ENCODE measurements at regions not wholly inside any gene's neighbourhood (a gene's known extent, or its start where the extent isn't known, plus 50 kb on each side); places are given as distances from the start of the nearest gene placed in this dataset.
A peak's percentile ranks its signal among the peaks of the same experiment; 100 is the strongest.

DNA sequence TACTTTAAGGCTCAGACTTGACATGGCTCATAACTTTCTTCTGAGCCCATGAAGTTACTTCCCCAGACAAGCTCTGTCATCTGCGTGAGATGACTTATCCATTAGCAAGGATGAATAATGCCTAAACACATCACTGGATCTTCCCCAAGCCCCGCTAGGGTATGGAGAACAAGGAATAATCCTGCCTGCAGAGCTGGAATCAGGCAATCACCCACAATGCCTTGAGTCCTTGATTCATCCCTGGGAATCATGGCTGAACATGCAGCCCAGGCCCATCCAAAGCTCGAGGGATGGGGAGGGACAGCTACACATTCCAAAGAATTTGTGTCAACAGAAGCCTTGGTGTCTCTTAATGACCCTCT, 131.7 kb downstream of the PSMG1 start:
- Histone ChIP-seq H3K9ac (ENCODE audit: insufficient read length) (no peak overlapping the region), H3K4me3 (no peak overlapping the region), H3K36me3 (ENCODE audit: insufficient read depth, low read length) (no peaks in the 10 kb centered on the region), H3K27ac (no peak overlapping the region), H3K9me3 (ENCODE audit: low read depth, low read length) (no peaks in the 10 kb centered on the region; the same call in 1 of the 2 replicates)
- no peak for TF ChIP-seq POLR2AphosphoS5 (IDR thresholded peaks at IDR 0.05; ENCODE audit: borderline replicate concordance, low read depth, low read length)
- TF ChIP-seq EZH2 (IDR thresholded peaks at IDR 0.05) = no peak
- TF ChIP-seq FOXP2 (optimal IDR thresholded peaks at IDR 0.05; ENCODE audit: control extremely low read depth, extremely low read length, insufficient read depth) = no peak
- DNase-seq (ENCODE audit: low read depth, low spot score) = no peak

DNA sequence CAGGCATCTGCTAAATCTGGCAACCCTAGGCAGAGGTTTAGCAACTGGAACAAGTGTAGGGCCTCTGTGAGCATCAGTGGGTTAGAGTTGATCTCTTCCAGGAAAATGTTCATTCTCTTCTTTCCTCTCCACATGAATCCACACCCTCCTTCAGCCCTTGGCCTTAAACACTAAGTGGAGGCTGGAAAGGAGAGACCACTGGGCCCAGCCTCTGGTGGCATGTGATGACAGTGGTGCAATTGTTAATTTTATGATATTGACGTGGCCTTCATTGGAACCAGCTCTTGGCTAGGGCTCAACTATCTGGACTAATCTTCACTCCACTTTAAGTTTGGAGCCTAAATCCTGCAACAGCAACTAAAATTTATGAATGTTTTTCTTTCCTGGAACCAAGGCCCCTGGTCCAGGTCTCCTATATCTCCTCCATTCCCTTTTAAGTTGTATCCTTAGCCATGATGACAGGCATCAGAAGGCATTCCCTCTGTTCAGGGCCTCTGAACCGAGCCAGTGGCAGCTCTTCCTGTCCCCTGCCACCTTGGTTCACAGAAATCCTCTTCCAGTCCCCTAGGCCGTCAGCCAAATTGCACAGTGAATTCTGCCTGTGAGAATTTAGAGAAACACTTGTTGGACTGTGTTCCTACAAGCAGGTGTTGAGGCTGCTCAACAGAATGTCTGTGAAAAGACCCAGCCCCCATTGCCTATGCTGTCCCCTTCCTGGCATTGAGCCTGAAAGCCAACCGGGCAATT, 132.2 kb downstream of the PSMG1 start:
- Histone ChIP-seq H3K27ac (no peak overlapping the region), H3K4me3 (no peak overlapping the region), H3K9me3 (ENCODE audit: low read depth, low read length) (no peaks in the 10 kb centered on the region; the same call in 1 of the 2 replicates), H3K9ac (ENCODE audit: insufficient read length) (no peak overlapping the region), H3K36me3 (ENCODE audit: insufficient read depth, low read length) (no peaks in the 10 kb centered on the region)
- no peak for DNase-seq (ENCODE audit: low read depth, low spot score)
- TF ChIP-seq EZH2 (IDR thresholded peaks at IDR 0.05) = no peak
- no peak for TF ChIP-seq FOXP2 (optimal IDR thresholded peaks at IDR 0.05; ENCODE audit: control extremely low read depth, extremely low read length, insufficient read depth)
- TF ChIP-seq POLR2AphosphoS5 (IDR thresholded peaks at IDR 0.05; ENCODE audit: borderline replicate concordance, low read depth, low read length) = no peak

DNA sequence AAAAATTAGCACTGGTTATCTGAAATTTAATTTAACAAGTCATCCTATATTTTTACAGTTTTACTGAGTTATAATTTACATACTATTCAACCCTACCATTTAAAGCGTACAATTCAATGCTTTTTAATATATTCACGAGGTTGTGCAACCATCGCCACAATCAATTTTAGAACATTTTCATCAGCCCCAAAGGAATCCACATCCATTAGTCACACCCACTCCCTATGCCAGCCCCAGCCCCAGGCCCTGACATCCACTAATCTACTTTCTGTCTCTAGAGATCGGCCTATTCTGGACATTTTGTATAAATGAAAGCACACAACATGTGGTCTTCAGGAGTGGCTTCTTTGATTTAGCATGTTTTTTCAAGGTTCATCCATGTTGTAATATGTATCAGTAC, 134.7 kb downstream of the PSMG1 start:
- Histone ChIP-seq H3K27ac (peak overlapping the region; percentile 86), H3K36me3 (ENCODE audit: insufficient read depth, low read length) (no peaks in the 10 kb centered on the region), H3K4me3 (peak overlapping the region; percentile 48), H3K9ac (ENCODE audit: insufficient read length) (no peak overlapping the region), H3K9me3 (ENCODE audit: low read depth, low read length) (no peaks in the 10 kb centered on the region; the same call in 1 of the 2 replicates)
- DNase-seq (ENCODE audit: low read depth, low spot score) = peak; percentile 90
- no peak for TF ChIP-seq FOXP2 (optimal IDR thresholded peaks at IDR 0.05; ENCODE audit: control extremely low read depth, extremely low read length, insufficient read depth)
- peak; percentile 37; the same call in 1 of the 2 replicates for TF ChIP-seq POLR2AphosphoS5 (IDR thresholded peaks at IDR 0.05; ENCODE audit: borderline replicate concordance, low read depth, low read length)

DNA sequence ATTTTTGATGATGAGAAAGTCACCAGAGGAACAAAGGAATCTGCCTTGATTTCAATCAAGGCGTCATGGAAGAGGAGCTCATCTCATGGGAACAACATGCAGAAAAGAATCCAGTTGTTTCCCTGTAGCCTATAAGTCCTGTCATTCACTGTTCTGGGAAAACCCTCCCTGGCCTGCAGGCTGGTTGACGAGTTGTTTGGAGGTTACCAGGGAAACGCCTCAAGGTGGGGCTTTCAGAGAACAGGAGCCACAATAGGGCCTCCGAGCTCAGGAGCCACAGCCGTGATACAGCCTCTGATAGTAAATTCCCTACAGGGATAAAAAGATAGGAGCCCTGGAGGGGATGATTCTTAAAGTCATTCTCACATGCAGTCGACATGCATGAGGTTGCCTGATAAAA, 135.2 kb downstream of the PSMG1 start:
- Histone ChIP-seq H3K27ac (peak overlapping the region; percentile 86), H3K36me3 (ENCODE audit: insufficient read depth, low read length) (no peaks in the 10 kb centered on the region), H3K9me3 (ENCODE audit: low read depth, low read length) (no peaks in the 10 kb centered on the region; the same call in 1 of the 2 replicates), H3K4me3 (peak overlapping the region; percentile 48), H3K9ac (ENCODE audit: insufficient read length) (no peak overlapping the region)
- TF ChIP-seq POLR2AphosphoS5 (IDR thresholded peaks at IDR 0.05; ENCODE audit: borderline replicate concordance, low read depth, low read length) = no peak
- no peak for TF ChIP-seq EZH2 (IDR thresholded peaks at IDR 0.05)
- TF ChIP-seq FOXP2 (optimal IDR thresholded peaks at IDR 0.05; ENCODE audit: control extremely low read depth, extremely low read length, insufficient read depth) = no peak
- peak; percentile 44 for DNase-seq (ENCODE audit: low read depth, low spot score)

DNA sequence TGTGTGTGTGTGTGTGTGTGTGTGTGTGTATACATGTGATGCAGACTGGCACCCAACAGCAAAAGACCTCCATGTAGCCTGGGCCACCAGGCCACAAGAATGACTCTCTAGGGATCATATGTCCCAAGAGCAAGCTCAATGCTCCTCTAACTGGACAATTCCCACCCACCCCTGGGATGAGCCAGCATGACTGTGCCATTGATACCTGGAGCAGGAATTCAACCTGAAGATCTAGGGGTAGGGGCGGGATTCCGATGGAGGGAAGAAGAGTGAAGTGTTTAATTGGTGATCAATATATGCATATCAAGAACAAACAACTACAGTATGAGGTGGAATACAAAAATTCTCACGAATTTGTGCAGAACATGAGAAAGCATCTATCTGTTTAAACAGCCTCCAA, 136.2 kb downstream of the PSMG1 start:
- H3K4me3 ChIP-seq = no peak overlapping the region
- TF ChIP-seq EZH2 (IDR thresholded peaks at IDR 0.05) (no peak), FOXP2 (optimal IDR thresholded peaks at IDR 0.05; ENCODE audit: control extremely low read depth, extremely low read length, insufficient read depth) (no peak), POLR2AphosphoS5 (IDR thresholded peaks at IDR 0.05; ENCODE audit: borderline replicate concordance, low read depth, low read length) (no peak)
- no peak overlapping the region for H3K27ac ChIP-seq

DNA sequence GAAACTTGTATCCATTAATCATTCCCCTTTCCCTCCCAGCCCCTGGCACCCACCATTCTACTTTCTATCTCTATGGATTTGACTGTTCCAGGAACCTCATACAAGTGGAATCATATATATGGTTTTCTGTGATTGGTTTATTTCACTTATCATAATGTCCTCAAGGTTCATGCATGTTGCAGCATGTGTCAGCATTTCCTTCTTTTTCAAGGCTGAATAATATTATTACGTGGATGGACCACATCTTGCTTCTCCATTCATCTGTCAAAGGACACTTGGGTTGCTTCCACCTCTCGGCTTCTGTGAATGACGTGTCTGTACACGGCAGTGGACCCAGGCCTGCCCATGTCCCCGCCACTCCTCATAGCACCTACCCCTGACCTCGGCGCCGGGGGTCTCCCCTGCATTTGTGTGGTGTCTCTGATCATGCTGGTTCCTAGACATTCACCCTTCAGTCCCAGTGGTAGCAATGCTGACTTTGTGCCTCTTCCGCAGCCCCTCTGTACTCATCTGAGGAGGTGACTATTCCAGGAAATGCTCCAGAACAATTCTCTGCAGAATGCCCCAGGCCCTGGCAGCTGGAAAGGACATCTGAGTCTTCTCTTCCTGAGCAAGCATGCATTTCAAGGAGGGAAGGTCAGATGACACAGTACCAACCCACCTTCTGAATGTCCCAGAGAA, 136.9 kb downstream of the PSMG1 start:
- no peaks in the 10 kb centered on the region for H3K36me3 ChIP-seq (ENCODE audit: insufficient read depth, low read length)
- no peak for TF ChIP-seq EZH2 (IDR thresholded peaks at IDR 0.05)
- no peak for TF ChIP-seq FOXP2 (optimal IDR thresholded peaks at IDR 0.05; ENCODE audit: control extremely low read depth, extremely low read length, insufficient read depth)
- no peak for TF ChIP-seq POLR2AphosphoS5 (IDR thresholded peaks at IDR 0.05; ENCODE audit: borderline replicate concordance, low read depth, low read length)
- H3K4me3 ChIP-seq = no peak overlapping the region
- no peak overlapping the region for H3K27ac ChIP-seq
- DNase-seq (ENCODE audit: low read depth, low spot score) = no peak
- H3K9me3 ChIP-seq (ENCODE audit: low read depth, low read length) = no peaks in the 10 kb centered on the region; the same call in 1 of the 2 replicates
- no peak overlapping the region for H3K9ac ChIP-seq (ENCODE audit: insufficient read length)

More for the DNA sequence above, 136.2 kb downstream of the PSMG1 start:
- Histone ChIP-seq H3K9ac (ENCODE audit: insufficient read length) (no peak overlapping the region), H3K36me3 (ENCODE audit: insufficient read depth, low read length) (no peaks in the 10 kb centered on the region), H3K9me3 (ENCODE audit: low read depth, low read length) (no peaks in the 10 kb centered on the region; the same call in 1 of the 2 replicates)
- DNase-seq (ENCODE audit: low read depth, low spot score) = no peak

DNA sequence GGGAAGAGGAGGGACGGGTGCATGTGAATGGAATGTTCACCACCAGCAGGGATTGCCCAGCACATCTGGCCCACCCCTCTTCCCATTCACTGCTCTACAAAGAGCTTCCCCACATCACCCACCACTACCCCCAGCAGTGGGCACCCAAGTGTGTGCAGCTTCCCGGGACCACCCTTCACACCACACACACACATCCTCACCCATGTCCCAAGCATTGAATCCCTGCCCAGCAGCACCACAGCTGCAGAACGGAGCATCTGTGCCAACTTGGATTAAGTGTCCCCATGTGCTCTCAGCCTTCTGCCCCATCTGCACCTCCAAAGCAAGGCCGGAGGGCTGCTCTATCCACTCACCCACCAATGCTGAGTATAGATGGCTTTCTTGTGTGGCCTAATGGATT, 141.4 kb downstream of the PSMG1 start:
- no peaks in the 10 kb centered on the region for H3K36me3 ChIP-seq (ENCODE audit: insufficient read depth, low read length)
- H3K4me3 ChIP-seq = no peak overlapping the region
- TF ChIP-seq FOXP2 (optimal IDR thresholded peaks at IDR 0.05; ENCODE audit: control extremely low read depth, extremely low read length, insufficient read depth) = no peak
- TF ChIP-seq EZH2 (IDR thresholded peaks at IDR 0.05) = no peak
- TF ChIP-seq POLR2AphosphoS5 (IDR thresholded peaks at IDR 0.05; ENCODE audit: borderline replicate concordance, low read depth, low read length) = no peak
- no peak for DNase-seq (ENCODE audit: low read depth, low spot score)
- no peak overlapping the region for H3K9ac ChIP-seq (ENCODE audit: insufficient read length)
- no peaks in the 10 kb centered on the region for H3K9me3 ChIP-seq (ENCODE audit: low read depth, low read length)
- no peak overlapping the region for H3K27ac ChIP-seq

DNA sequence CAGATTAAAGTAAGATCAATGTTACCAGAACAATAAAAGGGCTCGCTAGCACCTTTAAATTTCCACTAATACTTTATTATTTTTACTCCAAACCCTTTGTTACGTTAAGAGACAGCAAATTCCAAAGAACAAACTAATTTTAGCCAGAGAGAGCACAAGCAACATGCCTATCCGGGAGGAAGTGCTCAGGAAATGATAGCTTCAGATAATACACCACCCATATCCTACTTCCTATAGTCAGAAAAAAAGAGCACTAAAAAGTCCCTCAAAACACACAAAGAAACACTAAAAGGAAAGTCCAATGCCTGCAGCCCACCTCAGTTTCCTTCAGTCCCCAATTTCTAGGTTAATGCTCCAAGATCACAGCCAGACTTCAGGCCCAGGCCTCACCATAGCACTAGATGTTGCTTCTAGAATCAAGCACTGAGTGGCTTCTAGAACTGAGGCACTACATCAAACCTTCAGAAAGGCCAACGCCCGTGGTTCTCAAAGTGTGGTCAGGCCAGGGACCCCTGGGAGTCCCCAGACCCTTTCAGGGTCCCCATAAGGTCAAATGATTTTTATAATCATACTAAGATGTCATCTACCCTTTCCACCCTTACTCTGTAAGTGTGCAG, 142.6 kb downstream of the PSMG1 start:
- no peak for TF ChIP-seq POLR2AphosphoS5 (IDR thresholded peaks at IDR 0.05; ENCODE audit: borderline replicate concordance, low read depth, low read length)
- no peak for TF ChIP-seq EZH2 (IDR thresholded peaks at IDR 0.05)
- TF ChIP-seq FOXP2 (optimal IDR thresholded peaks at IDR 0.05; ENCODE audit: control extremely low read depth, extremely low read length, insufficient read depth) = no peak
- no peaks in the 10 kb centered on the region for H3K36me3 ChIP-seq (ENCODE audit: insufficient read depth, low read length)
- H3K9ac ChIP-seq (ENCODE audit: insufficient read length) = no peak overlapping the region
- DNase-seq (ENCODE audit: low read depth, low spot score) = no peak
- H3K9me3 ChIP-seq (ENCODE audit: low read depth, low read length) = no peaks in the 10 kb centered on the region
- H3K27ac ChIP-seq = no peak overlapping the region
- H3K4me3 ChIP-seq = no peak overlapping the region
